ENCODE measurements at regions not wholly inside any gene's neighbourhood (a gene's known extent, or its start where the extent isn't known, plus 50 kb on each side); places are given as distances from the start of the nearest gene placed in this dataset.

DNA sequence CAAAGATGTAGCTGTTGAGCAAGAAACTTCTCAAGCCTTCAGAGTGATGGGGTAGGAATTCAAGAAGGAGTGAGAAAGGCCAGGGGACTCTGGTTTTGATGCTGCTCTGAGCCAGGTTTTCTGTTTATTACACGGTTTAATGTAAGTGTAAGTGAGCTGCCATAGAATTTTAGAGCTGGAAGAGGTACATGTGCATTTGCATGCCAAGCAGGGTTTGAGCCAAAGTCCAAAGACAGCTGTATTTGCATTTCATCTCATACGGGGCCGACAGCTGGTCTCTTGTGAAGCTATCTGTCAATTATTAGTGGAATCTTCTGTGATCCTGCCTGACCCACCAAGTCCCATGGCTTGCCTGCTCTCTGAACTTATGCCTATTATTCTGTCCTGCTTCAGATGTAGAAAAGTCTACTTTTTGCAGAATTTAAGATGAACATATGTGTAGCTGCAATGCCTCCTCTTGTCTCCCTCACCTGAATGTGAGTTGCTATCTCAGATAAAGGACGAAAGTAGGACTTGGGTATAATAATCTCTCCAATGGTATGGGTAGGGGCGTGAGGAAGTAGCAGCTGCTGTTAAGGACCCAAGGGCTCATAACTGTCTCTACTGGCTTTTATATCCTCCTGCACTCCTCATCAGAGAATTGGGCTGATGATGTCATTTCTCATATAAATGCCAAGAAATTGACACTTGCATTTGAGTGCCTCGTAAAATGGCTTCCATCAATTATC is 160.0 kb downstream of the SQOR start:
- intact Hi-C loops (cut with DNase I): no loop called here
- peak in 1 of 5 donors; percentile 43 for DNase-seq
- TF ChIP-seq, protein P1, sequence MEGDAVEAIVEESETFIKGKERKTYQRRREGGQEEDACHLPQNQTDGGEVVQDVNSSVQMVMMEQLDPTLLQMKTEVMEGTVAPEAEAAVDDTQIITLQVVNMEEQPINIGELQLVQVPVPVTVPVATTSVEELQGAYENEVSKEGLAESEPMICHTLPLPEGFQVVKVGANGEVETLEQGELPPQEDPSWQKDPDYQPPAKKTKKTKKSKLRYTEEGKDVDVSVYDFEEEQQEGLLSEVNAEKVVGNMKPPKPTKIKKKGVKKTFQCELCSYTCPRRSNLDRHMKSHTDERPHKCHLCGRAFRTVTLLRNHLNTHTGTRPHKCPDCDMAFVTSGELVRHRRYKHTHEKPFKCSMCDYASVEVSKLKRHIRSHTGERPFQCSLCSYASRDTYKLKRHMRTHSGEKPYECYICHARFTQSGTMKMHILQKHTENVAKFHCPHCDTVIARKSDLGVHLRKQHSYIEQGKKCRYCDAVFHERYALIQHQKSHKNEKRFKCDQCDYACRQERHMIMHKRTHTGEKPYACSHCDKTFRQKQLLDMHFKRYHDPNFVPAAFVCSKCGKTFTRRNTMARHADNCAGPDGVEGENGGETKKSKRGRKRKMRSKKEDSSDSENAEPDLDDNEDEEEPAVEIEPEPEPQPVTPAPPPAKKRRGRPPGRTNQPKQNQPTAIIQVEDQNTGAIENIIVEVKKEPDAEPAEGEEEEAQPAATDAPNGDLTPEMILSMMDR (IDR thresholded peaks at IDR 0.05; ENCODE audit: borderline replicate concordance, extremely low read depth, insufficient read depth): no peak
- Histone ChIP-seq H3K36me3 (ENCODE audit: control insufficient read depth in 2 of 3, insufficient read depth in 3 of 3, low read length in 3 of 3) (no peaks in the 10 kb centered on the region), H3K9ac (ENCODE audit: low read length in 3 of 3) (no peak overlapping the region), H3K9me3 (ENCODE audit: control insufficient read depth in 2 of 3, insufficient read depth in 1 of 3, low read length in 3 of 3) (no peaks in the 10 kb centered on the region), H3K4me3 (ENCODE audit: low read length in 3 of 3) (no peak overlapping the region), H3K27ac (ENCODE audit: low read depth in 2 of 2, low read length in 2 of 2) (no peak overlapping the region), H3K4me1 (ENCODE audit: control insufficient read depth in 2 of 3, insufficient read depth in 2 of 3, low read depth in 1 of 3, low read length in 3 of 3) (no peaks in the 10 kb centered on the region), H3K27me3 (ENCODE audit: control insufficient read depth, insufficient read depth, low read length) (no peaks in the 10 kb centered on the region)
- FAIRE-seq: no peak

DNA sequence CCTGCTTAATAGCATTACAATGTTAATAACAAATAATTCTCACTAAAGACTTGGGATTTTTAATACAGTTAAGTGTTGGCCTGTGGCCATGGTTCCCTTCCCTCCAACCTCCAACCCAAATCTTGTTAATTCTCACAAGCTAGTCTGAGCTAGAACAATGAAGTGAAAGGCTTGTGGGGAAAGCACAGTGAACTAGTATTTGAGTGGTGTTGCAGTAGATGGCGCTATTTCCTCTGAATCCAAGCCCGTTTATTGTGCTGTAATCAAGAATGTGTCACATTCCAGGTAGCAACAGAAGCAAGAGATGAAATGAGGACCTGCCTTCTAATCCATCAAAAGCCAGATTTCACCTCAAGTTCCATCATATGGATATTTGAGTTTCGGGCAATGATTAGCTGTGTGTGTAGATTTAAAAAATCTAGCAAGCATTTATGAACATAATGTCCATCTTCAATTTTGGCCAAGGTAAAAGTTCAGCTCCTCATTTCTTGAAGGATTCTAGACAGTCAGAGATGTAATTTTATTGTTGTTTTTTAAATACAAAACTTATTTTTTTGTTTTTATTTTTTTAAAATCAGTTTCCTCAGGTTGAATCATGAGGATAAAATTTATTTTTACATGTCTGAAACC is 160.7 kb downstream of the SQOR start:
- H3K4me3 ChIP-seq (ENCODE audit: low read length in 3 of 3): no peak overlapping the region
- DNase-seq (peak in 3 of 5 donors; percentile 50 to 87 (median 77)), FAIRE-seq (no peak)
- H3K27ac ChIP-seq (ENCODE audit: low read depth in 2 of 2, low read length in 2 of 2): no peak overlapping the region
- TF ChIP-seq, protein P1 (IDR thresholded peaks at IDR 0.05; ENCODE audit: borderline replicate concordance, extremely low read depth, insufficient read depth): peak; percentile 58
- H3K4me1 ChIP-seq (ENCODE audit: control insufficient read depth in 2 of 3, insufficient read depth in 2 of 3, low read depth in 1 of 3, low read length in 3 of 3): no peaks in the 10 kb centered on the region
- no peaks in the 10 kb centered on the region for H3K9me3 ChIP-seq (ENCODE audit: control insufficient read depth in 2 of 3, insufficient read depth in 1 of 3, low read length in 3 of 3)
- no peaks in the 10 kb centered on the region for H3K27me3 ChIP-seq (ENCODE audit: control insufficient read depth, insufficient read depth, low read length)
- H3K9ac ChIP-seq (ENCODE audit: low read length in 3 of 3): no peak overlapping the region
- intact Hi-C loops (cut with DNase I): no loop called here
- no peaks in the 10 kb centered on the region for H3K36me3 ChIP-seq (ENCODE audit: control insufficient read depth in 2 of 3, insufficient read depth in 3 of 3, low read length in 3 of 3)

DNA sequence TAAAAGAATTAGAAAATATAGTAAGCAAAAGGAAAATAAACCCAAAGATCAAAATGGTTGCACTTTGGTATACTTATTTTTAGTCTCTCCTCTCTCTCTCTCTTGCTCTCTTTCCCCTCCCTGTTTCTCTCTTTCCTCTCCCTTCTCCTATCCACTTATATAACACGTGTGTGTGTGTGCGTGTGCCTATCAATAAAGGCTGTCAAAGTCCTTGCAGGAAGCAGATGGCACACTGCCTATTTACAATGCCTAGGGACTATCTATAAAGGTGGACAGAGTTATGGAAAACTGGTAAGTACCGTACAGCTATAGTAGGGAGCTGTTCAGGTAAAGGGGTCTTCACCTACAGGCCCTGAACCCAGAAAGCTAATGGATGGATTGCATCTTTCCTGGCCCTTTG is 161.6 kb downstream of the SQOR start:
- Histone ChIP-seq H3K27ac (ENCODE audit: low read depth in 2 of 2, low read length in 2 of 2) (no peak overlapping the region), H3K9me3 (ENCODE audit: control insufficient read depth in 2 of 3, insufficient read depth in 1 of 3, low read length in 3 of 3) (no peaks in the 10 kb centered on the region), H3K36me3 (ENCODE audit: control insufficient read depth in 2 of 3, insufficient read depth in 3 of 3, low read length in 3 of 3) (no peaks in the 10 kb centered on the region), H3K4me1 (ENCODE audit: control insufficient read depth in 2 of 3, insufficient read depth in 2 of 3, low read depth in 1 of 3, low read length in 3 of 3) (no peaks in the 10 kb centered on the region), H3K4me3 (ENCODE audit: low read length in 3 of 3) (no peak overlapping the region), H3K27me3 (ENCODE audit: control insufficient read depth, insufficient read depth, low read length) (no peaks in the 10 kb centered on the region), H3K9ac (ENCODE audit: low read length in 3 of 3) (no peak overlapping the region)
- DNase-seq (no peak), FAIRE-seq (no peak)
- intact Hi-C loops (cut with DNase I): no loop called here
- TF ChIP-seq, protein P1 (IDR thresholded peaks at IDR 0.05; ENCODE audit: borderline replicate concordance, extremely low read depth, insufficient read depth): no peak
